HCT116 (cell line): ENCODE measurements at regions not wholly inside any gene's neighbourhood (a gene's known extent, or its start where the extent isn't known, plus 50 kb on each side); places are given as distances from the start of the nearest gene placed in this dataset.

Experiments
- CEBPB ChIP-seq: IDR thresholded peaks from 2 replicates; pipeline ENCODE4 v1.6.1; 2012; ENCODE audit warnings: low read depth
- CTCF ChIP-seq, 3 experiments: fragments of 200-600 bp in 1 of 3; sonication (generic) in 1 of 3; IDR thresholded peaks in 2 of 3; conservative IDR thresholded peaks in 1 of 3; 2 replicates each; pipeline ENCODE4 v1.5.1; 2012 to 2017; ENCODE audit warnings: low read depth in 2 of 3, low read length in 2 of 3, antibody characterized with exemption in 1 of 3, borderline replicate concordance in 1 of 3, control low read depth in 1 of 3, mild to moderate bottlenecking in 1 of 3, mixed read lengths in 1 of 3, mixed run types in 1 of 3, moderate library complexity in 1 of 3; ENCODE audit not compliant: insufficient read depth in 1 of 3
- POLR2A ChIP-seq: IDR thresholded peaks from 2 replicates; pipeline ENCODE4 v1.7.0; 2011; ENCODE audit warnings: borderline replicate concordance; ENCODE audit not compliant: insufficient read depth, insufficient read length; ENCODE audit errors: extremely low read depth
- SIN3A ChIP-seq: IDR thresholded peaks from 2 replicates; pipeline ENCODE4 v1.6.1; 2012; ENCODE audit warnings: low read depth

- TF ChIP-seq SIN3A (no peak), CEBPB (no peak), POLR2A (no peak), CTCF (IDR thresholded peaks at IDR 0.05 in 2 of 3, conservative IDR thresholded peaks at IDR 0.05 in 1 of 3; ENCODE audit: borderline replicate concordance in 1 of 3, insufficient read depth in 1 of 3, low read depth in 2 of 3, low read length in 2 of 3) (no peak)
These were observed 286.7 kb upstream of the SOX2 start for GRCh38 chr3:181425074-181425473.
